Inferior parietal cortex (tissue), 1 donor: ENCODE measurements at regions not wholly inside any gene's neighbourhood (a gene's known extent, or its start where the extent isn't known, plus 50 kb on each side); places are given as distances from the start of the nearest gene placed in this dataset.
"Not testable (repeated sequence)": the region's sequence is repeated elsewhere in the genome, so short reads cannot be mapped to it uniquely, and the experiment has no call there.

Source experiments
- DNase-seq: peaks from one replicate; pipeline ENCODE4 v3.0.0-alpha.2; 2016; ENCODE audit errors: extremely low spot score

DNA sequence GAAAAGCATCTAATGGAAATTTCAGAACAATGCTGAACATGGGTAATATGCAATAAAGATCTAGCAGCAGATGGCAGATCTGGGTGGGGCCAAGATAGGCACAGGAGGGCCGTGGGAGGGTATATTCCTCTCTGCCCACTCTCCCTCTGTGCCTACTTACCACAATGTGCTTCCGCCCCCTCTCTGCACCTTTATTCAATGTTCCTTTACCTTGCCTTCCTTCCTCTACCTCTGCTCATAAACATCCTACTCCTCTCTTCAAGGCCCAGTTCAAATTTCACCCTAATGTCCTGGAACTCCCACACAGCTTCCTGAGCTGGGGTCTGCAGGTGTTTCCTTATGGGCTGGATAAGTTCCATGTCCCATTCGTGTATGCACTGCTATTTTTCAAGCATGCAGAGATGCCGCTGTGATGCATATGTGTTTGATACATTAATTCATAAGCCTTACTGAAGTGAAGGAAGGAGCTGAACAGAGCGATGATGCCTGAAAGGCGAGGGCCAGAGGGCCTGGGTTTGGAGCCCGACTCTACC, 65.6 kb upstream of the EDEM3 start:
- DNase-seq = no peak

GRCh38 chr1:184818646-184819045, 64.0 kb upstream of the EDEM3 start:
- no peak for DNase-seq

DNA sequence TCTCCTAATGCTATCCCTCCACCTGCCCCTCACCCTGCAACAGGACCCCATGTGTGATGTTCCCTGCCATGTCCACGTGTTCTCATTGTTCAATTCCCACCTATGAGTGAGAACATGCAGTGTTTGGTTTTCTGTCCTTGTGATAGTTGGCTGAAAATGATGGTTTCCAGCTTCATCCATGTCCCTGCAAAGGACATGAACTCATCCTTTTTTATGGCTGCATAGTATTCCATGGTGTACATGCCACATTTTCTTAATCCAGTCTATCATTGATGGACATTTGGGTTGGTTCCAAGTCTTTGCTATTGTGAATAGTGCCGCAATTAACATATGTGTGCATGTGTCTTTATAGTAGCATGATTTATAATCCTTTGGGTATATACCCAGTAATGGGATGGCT, 62.3 kb upstream of the EDEM3 start:
- DNase-seq = not testable (repeated sequence)

GRCh38 chr1:184813528-184814089, 59.0 kb upstream of the EDEM3 start:
- DNase-seq = no peak

GRCh38 chr1:184811439-184812111, 56.9 kb upstream of the EDEM3 start:
- DNase-seq = no peak

DNA sequence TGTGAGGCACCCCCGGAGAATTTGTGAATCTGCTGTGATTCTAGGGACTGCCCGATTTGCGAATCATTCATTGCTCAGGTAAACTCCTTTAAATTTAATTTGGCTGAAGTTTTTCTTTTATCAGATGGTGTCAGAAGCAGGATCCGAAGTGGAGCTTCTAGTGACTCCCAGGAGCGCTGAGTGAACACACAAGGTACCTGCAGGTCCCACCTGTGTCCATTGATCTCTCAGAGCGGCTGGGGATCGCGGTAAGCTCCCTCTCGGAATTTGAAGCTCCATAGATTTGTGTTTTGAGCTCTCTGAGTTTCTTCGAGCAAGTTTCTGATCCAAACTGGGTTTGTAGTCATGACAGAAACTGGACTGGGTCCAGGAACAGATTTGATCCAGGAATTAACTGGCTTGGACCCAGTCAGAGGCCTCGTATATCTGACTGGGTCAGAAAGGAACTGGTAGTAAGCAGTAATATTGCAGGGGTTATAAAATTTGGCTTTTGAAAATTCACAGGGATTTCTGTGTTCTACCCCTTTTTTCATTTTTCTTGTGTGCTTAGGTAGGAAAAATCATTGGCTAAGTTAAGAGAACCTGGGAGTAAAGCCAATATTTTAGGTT, 56.2 kb upstream of the EDEM3 start:
- no peak for DNase-seq

GRCh38 chr1:184806296-184806721, 51.7 kb upstream of the EDEM3 start:
- peak; percentile 34 for DNase-seq

DNA sequence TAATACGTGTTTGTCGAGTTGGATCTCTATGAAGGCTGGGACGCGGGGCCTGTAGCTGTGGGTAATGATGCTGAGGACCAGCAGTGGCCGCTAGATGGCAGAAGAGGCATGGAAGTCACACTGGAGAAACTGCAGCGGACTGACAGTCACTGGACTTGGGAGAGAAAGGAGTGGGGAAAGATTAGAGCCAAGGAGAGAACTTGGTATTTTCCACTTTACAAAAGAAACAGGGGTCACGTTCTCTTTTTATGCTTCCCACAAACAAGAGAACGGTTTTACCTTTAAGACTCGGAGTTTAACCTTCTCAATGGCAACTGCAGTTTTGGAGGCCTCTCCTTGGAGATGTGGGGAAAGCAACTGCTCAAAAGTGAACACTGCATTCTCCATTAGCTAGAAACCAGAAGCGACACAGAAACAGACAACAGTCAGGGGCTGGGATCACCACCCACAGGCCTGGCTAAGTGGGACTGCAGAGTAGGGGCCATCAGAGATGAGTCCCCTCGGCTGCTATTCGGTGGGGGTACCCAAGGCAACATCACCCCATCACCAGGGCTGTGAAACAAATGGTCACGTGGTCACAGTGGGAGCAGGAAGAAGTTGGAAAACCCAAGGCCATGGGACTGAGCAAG, 51.1 kb upstream of the EDEM3 start:
- peak; percentile 94 for DNase-seq
